ENCODE measurements at regions not wholly inside any gene's neighbourhood (a gene's known extent, or its start where the extent isn't known, plus 50 kb on each side); places are given as distances from the start of the nearest gene placed in this dataset.
A peak's percentile ranks its signal among the peaks of the same experiment; 100 is the strongest.
"Not testable (repeated sequence)": the region's sequence is repeated elsewhere in the genome, so short reads cannot be mapped to it uniquely, and the experiment has no call there.

DNA sequence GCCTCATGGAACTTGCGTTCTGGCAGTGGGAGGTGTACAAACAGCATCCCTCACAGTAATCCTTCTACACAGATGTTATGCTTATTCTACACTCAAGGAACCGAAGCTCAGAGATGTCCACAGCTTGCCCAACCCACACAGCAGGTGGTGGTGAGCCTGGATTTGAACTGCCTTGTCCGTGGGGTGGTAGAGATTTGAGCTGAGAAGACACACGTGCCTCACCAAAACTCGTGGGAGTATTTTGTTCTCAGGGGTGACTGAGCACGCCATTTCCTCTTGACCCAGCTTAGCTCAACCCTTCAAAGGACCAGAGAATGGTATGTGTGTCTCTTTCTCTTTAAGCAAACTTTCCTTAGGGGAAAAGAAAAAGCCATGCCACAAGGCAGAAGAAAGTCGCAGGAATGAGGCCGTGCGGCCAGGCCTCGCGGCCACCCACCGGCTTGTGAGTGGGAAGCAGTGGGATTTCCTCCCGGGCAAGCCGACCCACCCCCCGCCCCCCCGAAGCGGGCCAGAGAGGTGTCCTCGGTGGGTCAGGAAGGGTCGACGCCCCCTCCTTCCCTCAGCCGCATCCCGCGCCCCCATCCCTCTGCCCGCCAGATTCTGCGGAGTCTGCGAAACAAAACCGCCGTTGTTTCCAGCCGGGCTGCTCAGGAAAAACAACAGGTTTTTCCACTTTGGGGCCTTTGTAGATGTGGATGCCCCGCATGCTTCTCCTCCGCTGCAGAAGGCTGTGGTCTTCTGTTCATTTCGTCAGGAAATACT is 123.8 kb upstream of the ZNF469 start:
- POLR2A ChIA-PET = interaction anchor here (0.7 kb wide), 1 partner anchor 668 kb away, joined by 4 read pairs; no protein-coding TSS in a partner anchor
- DNase-seq; ATAC-seq; H3K36me3 Mint-ChIP-seq (ENCODE audit: low read depth); H3K27ac Mint-ChIP-seq; H3K4me1 Mint-ChIP-seq; H3K4me3 Mint-ChIP-seq; intact Hi-C loops (cut with DNase I, micrococcal nuclease); CTCF ChIA-PET; H3K9me3 Mint-ChIP-seq (ENCODE audit: low read depth): not testable (repeated sequence)
- H3K27me3 Mint-ChIP-seq = peaks cover 36% of the 10 kb centered on the region

DNA sequence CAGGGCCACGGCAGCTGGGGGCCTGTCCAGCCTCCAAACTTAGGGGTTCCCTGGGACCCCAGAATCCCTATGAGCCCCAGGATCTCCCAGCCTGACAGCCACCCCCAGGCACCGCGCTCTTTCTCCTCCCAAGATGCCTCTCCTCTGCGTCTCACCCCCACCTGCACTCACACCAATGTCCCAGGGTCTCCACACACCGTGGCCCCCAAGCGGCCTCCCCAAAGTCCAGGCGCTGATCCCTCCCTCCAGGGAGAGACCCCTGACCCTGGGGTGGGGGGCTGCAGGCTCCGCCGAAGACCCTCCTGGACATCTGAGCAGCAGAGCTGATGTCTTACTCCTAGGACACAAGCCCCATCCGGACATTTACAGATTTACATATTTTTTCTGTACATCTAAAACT is 123.2 kb upstream of the ZNF469 start:
- CTCF ChIA-PET; intact Hi-C loops (cut with DNase I, micrococcal nuclease); ATAC-seq; DNase-seq; H3K36me3 Mint-ChIP-seq (ENCODE audit: low read depth); H3K4me1 Mint-ChIP-seq; H3K9me3 Mint-ChIP-seq (ENCODE audit: low read depth); H3K4me3 Mint-ChIP-seq; H3K27ac Mint-ChIP-seq: not testable (repeated sequence)
- H3K27me3 Mint-ChIP-seq = peaks cover 36% of the 10 kb centered on the region
- POLR2A ChIA-PET = interaction anchor here (0.7 kb wide), 1 partner anchor 667 kb away, joined by 4 read pairs; no protein-coding TSS in a partner anchor

DNA sequence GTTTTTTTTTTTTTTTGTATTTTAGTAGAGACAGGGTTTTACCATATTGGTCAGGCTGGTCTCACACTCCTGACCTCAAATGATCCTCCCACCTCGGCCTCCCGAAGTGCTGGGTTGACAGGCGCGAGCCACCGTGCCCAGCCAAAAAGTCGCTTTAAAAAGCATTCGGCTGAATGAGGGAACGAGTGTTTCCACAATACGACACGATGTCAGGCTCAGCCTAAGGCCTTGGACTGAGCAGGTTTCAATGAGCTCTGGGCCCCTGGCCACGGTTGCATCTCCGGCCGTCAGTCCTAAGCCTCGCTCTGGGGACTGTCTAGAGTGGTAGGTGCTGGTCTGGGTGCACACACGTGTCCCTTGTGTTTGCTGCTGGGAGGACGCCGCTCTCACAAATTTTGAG is 122.6 kb upstream of the ZNF469 start:
- H3K27ac Mint-ChIP-seq; DNase-seq; ATAC-seq; H3K4me3 Mint-ChIP-seq; POLR2A ChIA-PET; H3K4me1 Mint-ChIP-seq; intact Hi-C loops (cut with DNase I, micrococcal nuclease); H3K36me3 Mint-ChIP-seq (ENCODE audit: low read depth); H3K9me3 Mint-ChIP-seq (ENCODE audit: low read depth); CTCF ChIA-PET: not testable (repeated sequence)
- peaks cover 36% of the 10 kb centered on the region for H3K27me3 Mint-ChIP-seq

DNA sequence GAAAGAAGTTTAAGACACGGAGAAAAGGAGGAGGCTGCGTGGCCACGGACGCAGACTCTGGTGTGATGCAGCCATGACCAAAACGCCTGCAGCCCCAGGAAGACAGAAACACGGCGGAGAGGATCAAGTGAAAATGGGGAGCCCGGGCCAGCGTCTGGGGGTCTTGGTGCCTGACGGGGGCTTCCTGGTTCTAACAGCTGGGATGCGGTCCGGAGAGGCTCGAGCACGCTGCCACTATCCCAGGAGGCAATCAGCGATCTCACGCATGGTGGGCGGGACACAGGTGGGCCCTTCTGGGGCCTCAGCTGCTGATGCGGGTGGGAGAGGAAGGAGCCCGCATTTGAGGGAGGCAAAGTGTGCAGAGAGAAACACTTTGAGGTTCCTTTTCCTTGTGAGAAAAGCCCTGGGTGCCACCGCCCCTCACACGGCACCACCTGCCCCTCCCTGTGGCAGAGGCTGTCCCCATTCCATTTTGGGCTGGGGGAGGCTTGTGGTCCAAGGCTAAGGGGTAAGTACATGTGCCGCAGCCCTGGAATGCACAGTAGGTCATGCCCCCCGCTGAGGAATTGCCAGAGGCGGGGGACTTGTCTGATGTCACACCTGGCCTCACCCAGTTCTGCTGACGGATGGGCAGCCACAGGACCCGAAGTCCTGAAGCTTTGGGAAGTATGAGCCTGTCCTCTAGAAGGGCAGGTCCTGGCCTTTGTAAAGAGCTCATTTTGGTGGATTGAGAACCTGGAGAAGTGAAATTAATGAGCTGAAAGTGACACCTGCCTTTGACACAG is 121.7 kb upstream of the ZNF469 start:
- intact Hi-C loops (cut with DNase I, micrococcal nuclease); H3K36me3 Mint-ChIP-seq (ENCODE audit: low read depth); DNase-seq; H3K4me3 Mint-ChIP-seq; H3K4me1 Mint-ChIP-seq; POLR2A ChIA-PET; H3K9me3 Mint-ChIP-seq (ENCODE audit: low read depth); H3K27ac Mint-ChIP-seq; ATAC-seq; CTCF ChIA-PET: not testable (repeated sequence)
- peaks cover 28% of the 10 kb centered on the region for H3K27me3 Mint-ChIP-seq

DNA sequence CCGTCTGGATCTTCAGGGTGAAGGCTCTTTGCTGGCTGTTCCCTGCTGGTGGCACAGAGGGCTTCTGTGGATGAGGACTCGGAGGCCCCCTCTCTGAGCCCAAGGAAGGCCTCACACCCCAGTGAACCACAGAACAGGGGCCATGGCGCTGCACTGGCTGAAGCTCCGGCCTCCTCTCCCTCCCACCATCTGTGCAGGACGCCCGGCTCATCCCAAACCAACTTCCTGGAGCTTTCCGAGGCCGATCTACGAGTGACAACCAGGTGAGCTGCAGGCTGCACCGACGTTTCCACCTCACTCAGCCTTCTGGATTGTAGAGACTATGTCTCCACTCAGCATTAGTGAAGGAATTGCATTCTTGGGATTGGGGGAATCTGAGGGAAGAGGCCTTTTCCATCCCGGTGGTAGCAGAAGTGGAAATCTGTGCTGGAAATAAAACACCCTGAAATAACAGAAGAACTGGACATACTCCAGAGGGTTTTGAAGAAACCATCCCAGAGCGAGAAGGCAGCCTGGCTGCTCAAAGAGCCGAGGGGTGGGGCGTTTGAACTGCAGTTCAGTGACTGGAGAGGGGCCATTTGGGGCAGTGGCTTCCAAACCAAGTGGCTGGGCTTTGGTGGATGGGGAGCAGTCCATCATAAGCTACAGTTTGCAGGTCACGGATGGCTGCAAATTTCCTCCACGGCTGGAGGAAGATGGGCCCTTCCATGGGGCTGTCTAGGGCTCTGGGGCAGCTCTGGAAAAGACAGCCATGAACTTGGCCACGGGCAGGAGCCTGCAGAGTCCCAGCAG is 120.7 kb upstream of the ZNF469 start:
- H3K27ac Mint-ChIP-seq; POLR2A ChIA-PET; H3K9me3 Mint-ChIP-seq (ENCODE audit: low read depth); H3K36me3 Mint-ChIP-seq (ENCODE audit: low read depth); DNase-seq; intact Hi-C loops (cut with DNase I, micrococcal nuclease); H3K4me1 Mint-ChIP-seq; CTCF ChIA-PET; ATAC-seq; H3K4me3 Mint-ChIP-seq: not testable (repeated sequence)
- H3K27me3 Mint-ChIP-seq = peaks cover 24% of the 10 kb centered on the region

DNA sequence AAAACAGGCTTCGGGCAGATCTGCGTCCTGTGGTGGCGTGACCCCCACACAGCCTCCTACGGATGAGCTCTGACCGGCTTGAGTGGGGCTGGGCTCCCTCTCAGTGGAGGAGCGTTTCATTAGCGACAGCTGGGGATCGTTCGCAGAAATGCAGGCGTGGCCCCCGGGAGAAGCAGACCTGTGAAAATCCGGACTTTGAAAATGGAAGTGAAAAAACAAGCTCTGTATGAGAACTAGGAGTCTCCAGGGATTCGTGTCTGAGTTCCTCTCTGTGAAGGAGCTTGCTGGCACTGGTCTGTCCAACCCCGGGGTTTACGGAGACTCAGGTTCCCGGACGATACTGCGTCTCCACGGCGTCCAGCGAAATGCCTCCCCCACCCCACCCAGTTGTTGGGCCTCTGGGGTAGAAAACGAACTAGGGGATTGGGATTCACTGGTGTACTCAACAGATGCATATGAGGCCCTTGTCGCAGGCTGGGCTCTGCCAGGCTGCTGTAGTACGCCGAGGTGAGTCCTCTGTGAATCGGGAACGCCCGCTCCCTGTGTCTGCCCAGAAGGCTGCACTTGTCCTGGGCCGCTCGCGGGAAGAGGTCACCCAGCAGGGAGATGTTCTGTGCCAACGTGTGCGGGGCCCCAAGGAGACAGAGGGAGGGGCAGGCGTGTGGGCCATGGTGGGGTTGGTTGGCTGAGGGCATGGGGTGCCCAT is 119.7 kb upstream of the ZNF469 start:
- CTCF ChIA-PET; ATAC-seq; H3K4me1 Mint-ChIP-seq; POLR2A ChIA-PET; H3K4me3 Mint-ChIP-seq; DNase-seq; H3K27ac Mint-ChIP-seq; H3K36me3 Mint-ChIP-seq (ENCODE audit: low read depth); H3K9me3 Mint-ChIP-seq (ENCODE audit: low read depth); intact Hi-C loops (cut with DNase I, micrococcal nuclease): not testable (repeated sequence)
- peaks cover 17% of the 10 kb centered on the region for H3K27me3 Mint-ChIP-seq

DNA sequence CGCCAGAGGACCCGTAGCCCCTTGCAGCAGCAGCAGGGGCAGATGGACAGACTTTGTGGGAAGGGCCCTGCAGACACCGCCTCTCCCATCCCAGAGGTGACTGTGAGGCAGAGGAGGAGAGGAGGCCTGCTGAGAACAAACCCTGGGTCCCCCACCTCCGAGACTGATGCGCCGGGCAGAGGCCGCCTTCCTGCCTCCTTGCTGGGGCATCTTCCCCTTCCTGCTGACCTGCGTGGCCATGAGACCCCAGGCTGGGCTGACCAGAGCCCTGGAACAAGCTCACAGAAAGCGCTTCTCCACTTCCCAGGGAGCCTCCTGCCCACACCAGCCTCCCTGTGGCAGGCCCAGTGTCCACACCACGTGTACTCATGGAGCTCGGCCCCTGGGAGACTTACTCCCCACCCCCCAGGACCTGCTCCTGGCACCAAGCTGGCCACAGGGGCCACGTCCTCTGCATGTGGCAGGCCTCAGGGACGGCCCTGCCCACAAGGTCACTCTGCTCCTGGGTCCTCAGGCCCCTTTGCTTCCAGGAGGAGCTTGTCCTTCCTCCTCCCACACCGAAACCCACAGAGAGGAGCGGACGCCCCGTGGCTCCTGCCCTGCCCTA is 119.0 kb upstream of the ZNF469 start:
- H3K27ac Mint-ChIP-seq; POLR2A ChIA-PET; DNase-seq; H3K9me3 Mint-ChIP-seq (ENCODE audit: low read depth); ATAC-seq; intact Hi-C loops (cut with DNase I, micrococcal nuclease); H3K36me3 Mint-ChIP-seq (ENCODE audit: low read depth); H3K4me1 Mint-ChIP-seq; CTCF ChIA-PET; H3K4me3 Mint-ChIP-seq: not testable (repeated sequence)
- H3K27me3 Mint-ChIP-seq = peaks cover 12% of the 10 kb centered on the region

DNA sequence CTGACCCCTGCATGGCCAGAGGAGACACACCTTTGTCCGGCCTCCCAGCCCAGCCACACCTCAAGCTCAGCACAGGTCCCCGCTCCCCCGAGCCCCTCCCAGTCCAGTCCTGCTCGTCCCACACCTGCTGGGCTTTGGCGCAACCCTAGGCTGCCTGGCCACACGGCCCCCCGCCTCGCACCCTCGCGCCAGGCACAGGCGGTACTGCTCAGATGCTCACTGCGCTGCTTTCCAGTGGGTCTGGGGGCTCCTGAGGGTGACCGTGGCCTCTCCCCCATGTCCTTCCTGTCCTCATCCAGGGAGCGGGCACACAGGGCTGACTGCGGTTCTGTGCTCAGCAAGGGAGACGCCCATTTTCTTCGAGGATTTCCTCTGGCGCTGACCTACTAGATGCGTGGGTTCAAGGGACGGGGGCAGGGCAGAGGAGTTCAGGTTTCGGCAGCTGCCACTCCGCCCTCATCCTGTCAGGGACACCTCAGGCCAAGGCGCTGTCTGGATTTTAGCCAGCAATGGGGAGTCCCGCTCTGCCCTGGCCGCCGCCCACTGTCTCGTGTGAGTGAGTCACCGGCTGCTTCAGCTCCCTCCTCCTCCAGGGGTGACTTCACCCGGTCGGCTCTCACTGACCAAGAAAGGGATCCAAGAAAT is 118.0 kb upstream of the ZNF469 start:
- Mint-ChIP-seq H3K9me3 (ENCODE audit: low read depth) (no peaks in the 10 kb centered on the region), H3K4me1 (peaks cover 5% of the 10 kb centered on the region), H3K27ac (no peak overlapping the region), H3K4me3 (no peak overlapping the region), H3K36me3 (ENCODE audit: low read depth) (no peaks in the 10 kb centered on the region), H3K27me3 (peaks cover 11% of the 10 kb centered on the region)
- ChIA-PET POLR2A (no interaction called here), CTCF (no interaction called here)
- ATAC-seq = peak; percentile 97
- peak; percentile 85 for DNase-seq
- intact Hi-C loops (cut with DNase I, micrococcal nuclease) = no loop called here

DNA sequence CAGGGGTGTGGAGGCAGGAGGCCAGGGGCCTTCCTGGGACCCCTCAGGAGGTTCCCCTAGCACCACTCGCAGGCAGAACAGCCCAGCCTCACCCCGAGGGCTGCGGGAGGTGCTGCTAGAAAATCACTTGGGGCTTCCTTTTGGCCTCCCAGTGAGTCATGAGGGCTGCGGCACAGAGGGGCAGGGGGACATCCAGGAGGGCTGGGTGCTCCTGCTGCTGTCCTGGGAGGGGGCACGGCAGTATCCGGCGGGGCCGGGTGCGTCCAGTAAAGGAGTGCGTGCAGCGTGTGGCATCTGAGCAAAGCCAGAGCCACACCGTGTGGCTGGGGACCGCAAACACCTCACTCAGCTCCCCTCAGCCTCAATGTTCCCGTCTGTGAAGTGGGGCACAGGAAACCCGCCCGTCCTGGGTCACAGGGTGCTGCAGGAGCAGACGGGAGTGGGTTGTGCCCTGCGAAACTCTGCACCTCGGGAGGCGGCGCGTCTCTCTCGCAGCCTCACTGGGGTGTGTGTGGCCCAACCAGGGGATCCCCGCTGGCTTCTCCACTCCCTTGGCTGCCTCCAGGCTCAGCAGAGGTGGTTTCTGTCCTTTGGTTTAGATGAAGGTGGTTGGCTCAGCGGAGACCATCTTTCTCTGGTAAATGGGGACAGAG is 117.3 kb upstream of the ZNF469 start:
- H3K27me3 Mint-ChIP-seq; H3K27ac Mint-ChIP-seq; H3K9me3 Mint-ChIP-seq (ENCODE audit: low read depth); CTCF ChIA-PET; H3K4me3 Mint-ChIP-seq; H3K36me3 Mint-ChIP-seq (ENCODE audit: low read depth); intact Hi-C loops (cut with DNase I, micrococcal nuclease); H3K4me1 Mint-ChIP-seq; POLR2A ChIA-PET: not testable (repeated sequence)
- DNase-seq = peak; percentile 36
- ATAC-seq = peak; percentile 25

DNA sequence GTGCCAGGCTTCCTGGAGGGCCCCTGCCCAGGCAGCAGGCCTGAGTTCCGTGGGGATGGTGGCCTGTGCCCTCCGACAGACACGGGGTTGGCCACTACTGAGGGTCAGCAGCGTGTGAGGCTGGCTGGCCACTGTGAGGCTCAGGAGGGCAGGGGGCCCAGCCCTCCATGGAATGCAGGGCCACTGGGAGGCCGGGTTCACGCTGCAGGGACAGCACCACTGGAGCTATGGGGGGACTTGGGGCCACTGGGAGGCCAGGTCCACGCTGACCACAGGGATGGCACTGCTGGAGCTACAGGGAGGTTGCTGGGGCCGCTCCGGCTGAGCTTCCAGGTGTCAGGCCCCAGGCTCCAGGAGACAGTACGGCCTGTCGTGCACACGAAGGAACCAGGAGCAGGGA is 116.7 kb upstream of the ZNF469 start:
- ATAC-seq; H3K4me3 Mint-ChIP-seq; POLR2A ChIA-PET; intact Hi-C loops (cut with DNase I, micrococcal nuclease); H3K36me3 Mint-ChIP-seq (ENCODE audit: low read depth); H3K4me1 Mint-ChIP-seq; H3K9me3 Mint-ChIP-seq (ENCODE audit: low read depth); H3K27ac Mint-ChIP-seq; H3K27me3 Mint-ChIP-seq; CTCF ChIA-PET; DNase-seq: not testable (repeated sequence)

All from activated CD4-positive, alpha-beta T cell treated with anti-CD3 and anti-CD28 coated beads for 36 hours (primary cell).